Fibroblast of the aortic adventitia (primary cell): ENCODE measurements at regions not wholly inside any gene's neighbourhood (a gene's known extent, or its start where the extent isn't known, plus 50 kb on each side); places are given as distances from the start of the nearest gene placed in this dataset.
A peak's percentile ranks its signal among the peaks of the same experiment; 100 is the strongest.

Experiments
- DNase-seq: peaks from one replicate; pipeline ENCODE4 v3.0.0-alpha.2; 2010; ENCODE audit warnings: low read depth
- H3K4me3 ChIP-seq: 2 replicates; pipeline ENCODE4 v1.5.1; 2011; ENCODE audit warnings: low read depth, mild to moderate bottlenecking, control low read depth, low read length, moderate library complexity
- CTCF ChIP-seq: IDR thresholded peaks from 2 replicates; pipeline ENCODE4 v1.5.1; 2011; ENCODE audit warnings: mild to moderate bottlenecking, low read length, control low read depth, inconsistent platforms; ENCODE audit not compliant: insufficient read depth

GRCh38 chr13:42409551-42409950, 137.6 kb downstream of the AKAP11 start:
- no peak for DNase-seq
- no peak overlapping the region for H3K4me3 ChIP-seq
- no peak for TF ChIP-seq CTCF

- DNase-seq, result no peak
- no peak for TF ChIP-seq CTCF
- no peak overlapping the region for H3K4me3 ChIP-seq
Measured at GRCh38 chr13:42412812-42413483, 141.0 kb downstream of the AKAP11 start.

- no peak for TF ChIP-seq CTCF
- DNase-seq, result peak; percentile 47
- H3K4me3 ChIP-seq, result no peak overlapping the region
Measured at GRCh38 chr13:42413484-42413815, 141.5 kb downstream of the AKAP11 start.

GRCh38 chr13:42417626-42418025, 145.7 kb downstream of the AKAP11 start:
- DNase-seq, result no peak
- no peak for TF ChIP-seq CTCF
- H3K4me3 ChIP-seq, result no peak overlapping the region

GRCh38 chr13:42418184-42418583, 146.2 kb downstream of the AKAP11 start:
- TF ChIP-seq CTCF, result no peak

GRCh38 chr13:42420304-42420703, 148.4 kb downstream of the AKAP11 start:
- TF ChIP-seq CTCF, result no peak
- no peak overlapping the region for H3K4me3 ChIP-seq
- DNase-seq, result no peak

More at GRCh38 chr13:42418184-42418583, 146.2 kb downstream of the AKAP11 start:
- no peak for DNase-seq
- no peak overlapping the region for H3K4me3 ChIP-seq

- TF ChIP-seq CTCF, result no peak
- no peak for DNase-seq
- H3K4me3 ChIP-seq, result no peak overlapping the region
Measured at GRCh38 chr13:42422681-42423080, 150.7 kb downstream of the AKAP11 start.
